ENCODE measurements at regions not wholly inside any gene's neighbourhood (a gene's known extent, or its start where the extent isn't known, plus 50 kb on each side); places are given as distances from the start of the nearest gene placed in this dataset.

- no peaks in the 10 kb centered on the region for H3K36me3 ChIP-seq
- no peak overlapping the region for H3K27ac ChIP-seq
- TF ChIP-seq, protein P1, sequence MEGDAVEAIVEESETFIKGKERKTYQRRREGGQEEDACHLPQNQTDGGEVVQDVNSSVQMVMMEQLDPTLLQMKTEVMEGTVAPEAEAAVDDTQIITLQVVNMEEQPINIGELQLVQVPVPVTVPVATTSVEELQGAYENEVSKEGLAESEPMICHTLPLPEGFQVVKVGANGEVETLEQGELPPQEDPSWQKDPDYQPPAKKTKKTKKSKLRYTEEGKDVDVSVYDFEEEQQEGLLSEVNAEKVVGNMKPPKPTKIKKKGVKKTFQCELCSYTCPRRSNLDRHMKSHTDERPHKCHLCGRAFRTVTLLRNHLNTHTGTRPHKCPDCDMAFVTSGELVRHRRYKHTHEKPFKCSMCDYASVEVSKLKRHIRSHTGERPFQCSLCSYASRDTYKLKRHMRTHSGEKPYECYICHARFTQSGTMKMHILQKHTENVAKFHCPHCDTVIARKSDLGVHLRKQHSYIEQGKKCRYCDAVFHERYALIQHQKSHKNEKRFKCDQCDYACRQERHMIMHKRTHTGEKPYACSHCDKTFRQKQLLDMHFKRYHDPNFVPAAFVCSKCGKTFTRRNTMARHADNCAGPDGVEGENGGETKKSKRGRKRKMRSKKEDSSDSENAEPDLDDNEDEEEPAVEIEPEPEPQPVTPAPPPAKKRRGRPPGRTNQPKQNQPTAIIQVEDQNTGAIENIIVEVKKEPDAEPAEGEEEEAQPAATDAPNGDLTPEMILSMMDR (IDR thresholded peaks at IDR 0.05), result no peak
- no peaks in the 10 kb centered on the region for H3K27me3 ChIP-seq (replicated peaks; ENCODE audit: insufficient read depth)
- no peaks in the 10 kb centered on the region for H3K4me1 ChIP-seq (ENCODE audit: control insufficient read depth in 1 of 2, low read depth in 2 of 2)
- H3K4me3 ChIP-seq, result no peak overlapping the region
- no peaks in the 10 kb centered on the region for H3K9me3 ChIP-seq
- DNase-seq (ENCODE audit: low spot score) (no peak), ATAC-seq (ENCODE audit: insufficient number of reproducible peaks, low FRiP score, low read depth) (no peak)
These were observed 113.8 kb upstream of the SCN7A start for GRCh38 chr2:166607880-166608279.

DNA sequence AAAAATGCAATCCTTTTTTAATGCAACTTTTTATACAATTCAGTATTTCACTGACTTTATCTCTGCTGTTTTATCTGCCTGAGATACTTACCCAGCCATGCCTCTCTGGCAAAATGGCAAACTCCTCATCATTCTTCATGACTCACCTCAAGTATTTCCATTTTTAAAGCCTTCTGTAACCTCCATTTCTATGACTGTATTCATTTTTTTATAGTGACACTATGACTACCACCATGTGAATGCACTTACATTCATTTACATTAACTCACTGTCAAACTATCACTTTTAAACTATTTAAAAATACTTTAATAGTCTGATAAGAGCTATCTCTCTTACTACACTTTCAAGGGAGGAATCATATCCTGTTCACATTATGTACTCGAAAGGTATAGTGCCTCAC, 99.4 kb upstream of the SCN7A start:
- no peaks in the 10 kb centered on the region for H3K27me3 ChIP-seq (replicated peaks; ENCODE audit: insufficient read depth)
- H3K9me3 ChIP-seq, result no peaks in the 10 kb centered on the region
- H3K4me3 ChIP-seq, result no peak overlapping the region
- no peak for ATAC-seq (ENCODE audit: insufficient number of reproducible peaks, low FRiP score, low read depth)
- H3K4me1 ChIP-seq (ENCODE audit: control insufficient read depth in 1 of 2, low read depth in 2 of 2), result no peaks in the 10 kb centered on the region
- H3K36me3 ChIP-seq, result no peaks in the 10 kb centered on the region
- DNase-seq (ENCODE audit: low spot score), result no peak
- no peak overlapping the region for H3K27ac ChIP-seq
- TF ChIP-seq, protein P1 (IDR thresholded peaks at IDR 0.05), result no peak

DNA sequence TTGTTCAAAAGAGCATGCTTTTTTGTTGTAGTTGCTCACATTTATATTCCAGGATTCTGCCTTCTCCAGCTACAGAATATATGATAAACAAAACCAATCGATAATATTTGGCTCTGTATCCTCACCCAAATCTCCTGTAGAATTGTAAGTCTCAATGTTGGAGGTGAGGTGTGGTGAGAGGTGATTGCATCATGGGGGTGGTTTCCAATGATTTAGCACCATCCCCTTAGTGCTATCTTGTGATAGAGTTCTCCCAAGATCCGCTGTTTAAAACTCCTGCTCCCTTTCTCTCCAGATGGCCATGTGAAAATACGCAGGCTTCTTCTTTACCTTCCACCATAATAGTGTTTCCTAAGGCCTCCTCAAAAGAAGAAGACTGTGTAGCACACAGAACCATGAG, 98.7 kb upstream of the SCN7A start:
- H3K4me1 ChIP-seq (ENCODE audit: control insufficient read depth in 1 of 2, low read depth in 2 of 2), result no peaks in the 10 kb centered on the region
- TF ChIP-seq, protein P1 (IDR thresholded peaks at IDR 0.05), result no peak
- no peaks in the 10 kb centered on the region for H3K27me3 ChIP-seq (replicated peaks; ENCODE audit: insufficient read depth)
- no peaks in the 10 kb centered on the region for H3K36me3 ChIP-seq
- no peak overlapping the region for H3K4me3 ChIP-seq
- no peaks in the 10 kb centered on the region for H3K9me3 ChIP-seq
- DNase-seq (ENCODE audit: low spot score), result no peak
- no peak overlapping the region for H3K27ac ChIP-seq
- ATAC-seq (ENCODE audit: insufficient number of reproducible peaks, low FRiP score, low read depth), result no peak

DNA sequence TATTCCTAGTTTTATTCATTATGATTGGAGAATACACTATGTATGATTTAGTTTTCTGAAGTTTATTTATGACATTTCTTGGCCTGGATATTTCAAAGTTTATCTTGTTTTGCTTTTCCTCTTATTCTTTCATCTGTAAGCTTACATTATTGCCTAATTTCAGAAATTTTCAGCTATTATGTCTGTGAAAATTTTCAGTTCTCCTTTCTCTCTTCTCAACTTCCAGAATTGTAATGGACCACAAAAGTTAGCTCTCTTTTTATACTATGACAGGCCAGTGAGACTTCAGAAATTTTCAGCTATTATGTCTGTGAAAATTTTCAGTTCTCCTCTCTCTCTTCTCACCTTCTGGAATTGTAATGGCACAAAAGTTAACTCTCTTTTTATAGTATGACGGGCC, 97.2 kb upstream of the SCN7A start:
- no peak overlapping the region for H3K4me3 ChIP-seq
- H3K4me1 ChIP-seq (ENCODE audit: control insufficient read depth in 1 of 2, low read depth in 2 of 2), result no peaks in the 10 kb centered on the region
- no peaks in the 10 kb centered on the region for H3K9me3 ChIP-seq
- no peak for DNase-seq (ENCODE audit: low spot score)
- no peak for ATAC-seq (ENCODE audit: insufficient number of reproducible peaks, low FRiP score, low read depth)
- no peaks in the 10 kb centered on the region for H3K36me3 ChIP-seq
- TF ChIP-seq, protein P1 (IDR thresholded peaks at IDR 0.05), result no peak
- H3K27me3 ChIP-seq (replicated peaks; ENCODE audit: insufficient read depth), result no peaks in the 10 kb centered on the region
- no peak overlapping the region for H3K27ac ChIP-seq

DNA sequence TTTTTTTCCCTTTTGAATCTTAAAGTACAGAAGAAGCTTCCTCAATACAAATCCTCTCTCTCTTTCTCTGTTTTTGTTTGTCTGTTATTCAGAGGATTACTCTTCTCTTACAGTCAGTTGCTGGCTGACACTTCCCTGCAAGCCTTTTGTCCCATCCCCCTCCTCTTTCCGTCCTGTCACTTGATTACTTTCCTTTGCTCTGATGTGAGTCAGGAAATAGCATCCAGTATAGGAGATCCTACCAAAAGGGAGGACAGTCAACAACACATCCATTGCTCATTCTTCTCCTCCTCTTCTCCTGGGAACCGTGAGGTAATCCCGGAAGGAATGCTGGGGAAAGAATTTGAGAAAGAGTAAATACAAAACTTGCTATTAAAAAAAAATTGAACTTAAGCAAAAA, 79.3 kb upstream of the SCN7A start:
- DNase-seq (ENCODE audit: low spot score), result no peak
- TF ChIP-seq, protein P1 (IDR thresholded peaks at IDR 0.05), result no peak
- H3K9me3 ChIP-seq, result no peaks in the 10 kb centered on the region
- H3K4me1 ChIP-seq (ENCODE audit: control insufficient read depth in 1 of 2, low read depth in 2 of 2), result no peaks in the 10 kb centered on the region
- no peaks in the 10 kb centered on the region for H3K27me3 ChIP-seq (replicated peaks; ENCODE audit: insufficient read depth)
- no peaks in the 10 kb centered on the region for H3K36me3 ChIP-seq
- no peak overlapping the region for H3K4me3 ChIP-seq
- no peak overlapping the region for H3K27ac ChIP-seq
- no peak for ATAC-seq (ENCODE audit: insufficient number of reproducible peaks, low FRiP score, low read depth)
